DMS 273 (cell line): ENCODE measurements at regions not wholly inside any gene's neighbourhood (a gene's known extent, or its start where the extent isn't known, plus 50 kb on each side); places are given as distances from the start of the nearest gene placed in this dataset.
A peak's percentile ranks its signal among the peaks of the same experiment; 100 is the strongest.

Experiments used
- DNase-seq: peaks from one replicate; lab custom pipeline; 2025; ENCODE audit not compliant: unreplicated experiment; lab: John Stamatoyannopoulos, UW

GRCh38 chr3:96012939-96013338 is 801.5 kb upstream of the EPHA6 start:
- DNase-seq, result no peak

- no peak for DNase-seq
Observed at GRCh38 chr3:96017556-96017955, 796.8 kb upstream of the EPHA6 start.

GRCh38 chr3:96022676-96023075 is 791.7 kb upstream of the EPHA6 start:
- DNase-seq, result peak; percentile 21

- no peak for DNase-seq
Observed at GRCh38 chr3:96027718-96028117, 786.7 kb upstream of the EPHA6 start.

GRCh38 chr3:96039632-96040031 is 774.8 kb upstream of the EPHA6 start:
- DNase-seq, result no peak

GRCh38 chr3:96059301-96059700 is 755.1 kb upstream of the EPHA6 start:
- no peak for DNase-seq

- no peak for DNase-seq
Observed at GRCh38 chr3:96069065-96069464, 745.3 kb upstream of the EPHA6 start.

- peak; percentile 39 for DNase-seq
Observed at GRCh38 chr3:96070678-96071077, 743.7 kb upstream of the EPHA6 start.

GRCh38 chr3:96071097-96071496 is 743.3 kb upstream of the EPHA6 start:
- peak; percentile 31 for DNase-seq

GRCh38 chr3:96072226-96072625 is 742.2 kb upstream of the EPHA6 start:
- DNase-seq, result peak; percentile 15

GRCh38 chr3:96083610-96084009 is 730.8 kb upstream of the EPHA6 start:
- DNase-seq, result no peak

GRCh38 chr3:96086018-96086417 is 728.4 kb upstream of the EPHA6 start:
- DNase-seq, result no peak

- peak; percentile 61 for DNase-seq
Observed at GRCh38 chr3:96101006-96101560, 713.3 kb upstream of the EPHA6 start.

GRCh38 chr3:96106701-96107100 is 707.7 kb upstream of the EPHA6 start:
- no peak for DNase-seq
